ENCODE measurements at regions not wholly inside any gene's neighbourhood (a gene's known extent, or its start where the extent isn't known, plus 50 kb on each side); places are given as distances from the start of the nearest gene placed in this dataset.

DNA sequence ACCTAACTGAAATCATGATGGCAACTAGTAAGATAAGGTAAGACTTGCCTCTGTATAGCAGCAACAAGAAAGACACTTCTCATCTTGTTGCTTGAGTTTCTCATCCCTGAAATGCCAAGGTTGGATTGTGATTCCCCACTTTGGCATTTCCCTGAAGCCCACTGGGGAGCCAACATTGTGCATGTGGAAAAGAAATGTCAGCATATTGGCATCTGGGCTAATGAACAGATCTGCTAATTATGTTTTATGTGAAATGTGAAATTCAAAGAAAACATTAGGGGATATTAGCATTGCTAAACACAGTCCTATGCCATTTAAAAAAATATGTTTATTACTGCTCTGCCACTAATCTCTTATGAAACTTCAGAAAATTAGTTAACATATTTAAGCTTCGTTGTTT is 126.3 kb upstream of the PCSK2 start:
- CTCF ChIA-PET, result interaction anchor here (0.8 kb wide), 1 partner anchor 9 kb away, joined by 3 read pairs; no protein-coding TSS in a partner anchor
- TF ChIP-seq, protein P1, sequence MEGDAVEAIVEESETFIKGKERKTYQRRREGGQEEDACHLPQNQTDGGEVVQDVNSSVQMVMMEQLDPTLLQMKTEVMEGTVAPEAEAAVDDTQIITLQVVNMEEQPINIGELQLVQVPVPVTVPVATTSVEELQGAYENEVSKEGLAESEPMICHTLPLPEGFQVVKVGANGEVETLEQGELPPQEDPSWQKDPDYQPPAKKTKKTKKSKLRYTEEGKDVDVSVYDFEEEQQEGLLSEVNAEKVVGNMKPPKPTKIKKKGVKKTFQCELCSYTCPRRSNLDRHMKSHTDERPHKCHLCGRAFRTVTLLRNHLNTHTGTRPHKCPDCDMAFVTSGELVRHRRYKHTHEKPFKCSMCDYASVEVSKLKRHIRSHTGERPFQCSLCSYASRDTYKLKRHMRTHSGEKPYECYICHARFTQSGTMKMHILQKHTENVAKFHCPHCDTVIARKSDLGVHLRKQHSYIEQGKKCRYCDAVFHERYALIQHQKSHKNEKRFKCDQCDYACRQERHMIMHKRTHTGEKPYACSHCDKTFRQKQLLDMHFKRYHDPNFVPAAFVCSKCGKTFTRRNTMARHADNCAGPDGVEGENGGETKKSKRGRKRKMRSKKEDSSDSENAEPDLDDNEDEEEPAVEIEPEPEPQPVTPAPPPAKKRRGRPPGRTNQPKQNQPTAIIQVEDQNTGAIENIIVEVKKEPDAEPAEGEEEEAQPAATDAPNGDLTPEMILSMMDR (conservative IDR thresholded peaks at IDR 0.05; ENCODE audit: low read depth), result no peak
- no peak for DNase-seq (ENCODE audit: low spot score)
- POLR2A ChIA-PET (ENCODE audit: low non-redundant PET), result no interaction called here
- H3K27ac ChIP-seq, result no peak overlapping the region

DNA sequence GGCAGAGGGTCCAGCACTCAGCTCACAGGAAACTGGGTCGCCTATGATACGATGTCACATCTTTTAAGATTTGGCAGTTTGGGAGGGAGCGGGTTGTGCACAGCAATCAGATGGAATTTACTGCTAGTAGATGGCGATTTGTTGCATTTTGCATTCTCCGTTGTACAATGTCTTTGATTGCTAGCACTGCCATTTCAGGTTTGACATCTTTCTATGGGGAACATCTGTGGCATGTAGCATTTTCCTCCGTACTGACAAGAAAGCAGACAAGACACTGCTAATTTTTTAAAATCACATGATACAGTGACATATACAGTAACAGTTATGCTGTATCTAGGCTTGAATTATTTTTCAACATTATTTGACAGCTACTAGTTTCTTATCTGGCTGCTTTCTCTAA is 119.7 kb upstream of the PCSK2 start:
- ChIA-PET POLR2A (ENCODE audit: low non-redundant PET) (no interaction called here), CTCF (interaction anchor here (0.6 kb wide), 1 partner anchor 16 kb away, joined by 3 read pairs; no protein-coding TSS in a partner anchor)
- DNase-seq (ENCODE audit: low spot score), result no peak

GRCh38 chr20:17108896-17109295 is 117.9 kb upstream of the PCSK2 start:
- POLR2A ChIA-PET (ENCODE audit: low non-redundant PET), result no interaction called here

More for the DNA sequence above, 119.7 kb upstream of the PCSK2 start:
- TF ChIP-seq, protein P1 (conservative IDR thresholded peaks at IDR 0.05; ENCODE audit: low read depth), result no peak
- no peak overlapping the region for H3K27ac ChIP-seq

GRCh38 chr20:17109307-17109706 is 117.5 kb upstream of the PCSK2 start:
- DNase-seq (ENCODE audit: low spot score), result no peak
- CTCF ChIA-PET, result interaction anchor here (0.9 kb wide), 1 partner anchor 9 kb away, joined by 3 read pairs; no protein-coding TSS in a partner anchor
- POLR2A ChIA-PET (ENCODE audit: low non-redundant PET), result no interaction called here
- TF ChIP-seq, protein P1 (conservative IDR thresholded peaks at IDR 0.05; ENCODE audit: low read depth), result no peak
- H3K27ac ChIP-seq, result no peak overlapping the region

More at GRCh38 chr20:17108896-17109295, 117.9 kb upstream of the PCSK2 start:
- CTCF ChIA-PET, result no interaction called here
- H3K27ac ChIP-seq, result no peak overlapping the region
- no peak for DNase-seq (ENCODE audit: low spot score)
- TF ChIP-seq, protein P1 (conservative IDR thresholded peaks at IDR 0.05; ENCODE audit: low read depth), result no peak

GRCh38 chr20:17128206-17128605 is 98.6 kb upstream of the PCSK2 start:
- H3K27ac ChIP-seq, result no peak overlapping the region
- DNase-seq (ENCODE audit: low spot score), result no peak
- TF ChIP-seq, protein P1 (conservative IDR thresholded peaks at IDR 0.05; ENCODE audit: low read depth), result no peak
- CTCF ChIA-PET, result interaction anchor here (0.7 kb wide), 1 partner anchor 49 kb away, joined by 3 read pairs; no protein-coding TSS in a partner anchor
- POLR2A ChIA-PET (ENCODE audit: low non-redundant PET), result no interaction called here

- POLR2A ChIA-PET (ENCODE audit: low non-redundant PET), result no interaction called here
- CTCF ChIA-PET, result no interaction called here
These were observed 97.8 kb upstream of the PCSK2 start for GRCh38 chr20:17129089-17129488.

More at GRCh38 chr20:17129089-17129488, 97.8 kb upstream of the PCSK2 start:
- no peak for DNase-seq (ENCODE audit: low spot score)
- TF ChIP-seq, protein P1 (conservative IDR thresholded peaks at IDR 0.05; ENCODE audit: low read depth), result no peak
- no peak overlapping the region for H3K27ac ChIP-seq
